ENCODE measurements at regions not wholly inside any gene's neighbourhood (a gene's known extent, or its start where the extent isn't known, plus 50 kb on each side); places are given as distances from the start of the nearest gene placed in this dataset.
"Not testable (repeated sequence)": the region's sequence is repeated elsewhere in the genome, so short reads cannot be mapped to it uniquely, and the experiment has no call there.

DNA sequence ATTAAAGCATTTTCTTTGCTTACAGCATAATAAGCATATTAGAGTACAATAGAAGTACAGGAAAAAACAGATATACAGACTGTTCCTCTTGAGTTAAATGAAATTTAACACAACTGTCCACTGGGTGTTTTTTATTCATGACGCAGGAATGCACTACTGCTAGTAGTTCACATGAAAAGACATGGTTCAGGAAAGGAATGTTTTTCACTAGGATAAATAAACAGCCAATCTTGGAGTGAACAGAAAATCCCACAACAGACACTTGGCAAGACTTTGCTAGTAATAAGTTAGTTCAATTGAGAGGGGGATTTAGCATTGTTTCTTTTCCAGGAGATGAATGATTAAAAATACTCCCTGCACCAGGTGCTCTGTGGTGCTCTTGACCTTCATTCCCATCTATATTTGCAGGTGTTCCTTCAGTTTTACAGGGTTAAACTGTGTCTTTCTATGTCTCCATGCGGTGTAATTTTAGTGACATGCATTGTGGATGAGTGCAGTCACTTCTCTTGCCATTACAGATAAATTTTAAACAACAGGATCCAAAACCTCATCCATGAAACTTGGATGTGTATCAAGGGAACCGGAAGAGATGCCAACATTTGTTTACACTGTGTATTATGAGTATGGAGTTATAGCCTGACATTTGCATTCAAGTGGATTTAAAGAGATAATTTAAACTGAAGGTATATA lies 796.6 kb downstream of the DSC3 start:
- no peak overlapping the region for H3K4me3 ChIP-seq (ENCODE audit: low read depth, low read length)

DNA sequence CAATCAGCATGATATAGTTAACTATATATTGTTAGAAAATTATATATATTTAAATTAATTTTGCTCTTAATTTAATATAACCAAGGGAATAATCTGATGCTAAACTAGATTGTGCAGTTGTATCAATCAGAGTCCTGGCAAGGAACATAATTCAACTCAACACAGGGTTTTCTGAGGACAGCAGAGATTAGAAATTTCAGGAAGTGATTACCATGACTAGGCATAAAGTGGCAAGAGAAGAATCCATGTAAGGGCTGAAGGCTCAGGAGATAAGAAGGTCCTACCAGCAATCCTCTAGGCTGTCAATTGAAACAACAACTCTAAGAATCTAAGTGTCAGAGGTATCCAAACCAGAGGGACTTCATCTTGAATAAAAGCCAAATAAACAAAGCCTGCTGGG lies 807.8 kb downstream of the DSC3 start:
- H3K4me3 ChIP-seq (ENCODE audit: low read depth, low read length) = no peak overlapping the region

DNA sequence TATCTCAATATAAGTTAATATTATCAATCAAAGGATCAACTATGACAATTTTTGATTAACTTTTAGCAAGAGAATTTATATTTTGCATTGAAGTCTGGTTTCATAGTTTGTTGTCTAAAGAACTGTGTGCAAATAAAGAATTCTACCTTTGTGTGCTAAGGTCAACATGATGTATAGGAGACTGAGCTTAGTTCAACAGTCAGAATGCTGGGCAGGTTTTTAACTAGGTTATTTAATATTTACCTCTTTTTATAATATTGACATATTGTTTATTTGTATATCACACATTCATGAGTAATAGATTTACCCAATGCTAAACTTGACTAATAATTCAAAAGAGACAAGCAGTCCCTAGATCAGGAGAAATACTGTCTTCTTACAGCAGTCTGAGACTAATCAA lies 831.4 kb downstream of the DSC3 start:
- H3K4me3 ChIP-seq (ENCODE audit: low read depth, low read length) = no peak overlapping the region

DNA sequence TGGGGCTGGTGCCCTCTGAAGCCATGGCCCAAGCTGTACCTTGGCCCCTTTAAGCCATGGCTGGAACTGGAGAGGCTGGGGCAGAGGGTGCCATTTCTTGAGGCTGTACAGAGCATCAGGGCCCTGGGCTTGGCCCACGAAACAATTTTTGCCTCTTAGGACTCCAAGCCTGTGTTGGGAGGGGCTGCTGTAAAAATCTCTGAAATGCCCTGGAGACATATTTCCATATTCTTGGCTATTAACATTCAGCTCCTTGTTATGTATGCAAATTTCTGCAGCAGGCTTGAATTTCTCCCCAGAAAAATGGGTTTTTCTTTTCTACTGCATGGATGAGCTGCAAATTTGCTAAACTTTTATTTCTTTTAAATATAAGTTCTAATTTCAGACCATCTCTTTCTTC lies 834.0 kb downstream of the DSC3 start:
- no peak overlapping the region for H3K4me3 ChIP-seq (ENCODE audit: low read depth, low read length)

DNA sequence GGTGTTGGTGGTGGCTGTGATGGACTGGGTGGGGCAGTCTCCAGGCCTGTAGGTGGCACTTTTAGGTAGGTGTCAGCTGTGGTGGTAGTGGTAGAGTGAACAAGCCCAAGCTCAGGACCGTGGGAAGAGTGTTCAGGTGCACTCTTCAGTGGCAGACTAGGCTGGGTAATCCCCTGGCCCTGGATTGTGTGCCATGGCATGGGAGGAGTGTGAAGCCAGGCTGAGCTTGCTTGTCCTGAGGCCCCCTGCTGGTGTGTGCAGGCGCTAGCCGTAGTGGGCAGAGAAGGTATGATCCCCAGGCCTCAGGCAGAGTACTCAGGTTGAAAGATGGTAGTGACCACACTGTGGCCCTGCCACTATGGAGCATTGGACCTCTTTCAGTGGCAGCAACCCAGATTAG lies 850.3 kb downstream of the DSC3 start:
- H3K4me3 ChIP-seq (ENCODE audit: low read depth, low read length) = no peak overlapping the region

DNA sequence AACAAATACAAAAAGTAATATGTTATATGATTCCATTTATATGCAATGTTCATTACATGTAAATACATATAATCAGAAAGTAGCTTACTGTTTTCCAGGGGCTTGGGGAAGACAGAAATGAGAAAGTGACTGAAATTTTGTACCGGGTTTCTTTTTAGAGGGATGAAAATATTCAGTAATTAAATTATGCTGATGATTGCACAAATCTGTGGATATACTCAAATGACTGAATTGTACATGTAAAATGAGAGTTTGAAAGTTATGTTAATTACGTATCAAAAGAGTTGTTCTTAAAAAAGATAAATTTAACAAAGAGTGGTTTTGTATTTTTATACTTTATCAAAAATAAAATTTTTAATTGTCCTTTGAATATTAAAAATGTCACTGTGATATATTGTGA lies 856.3 kb downstream of the DSC3 start:
- H3K4me3 ChIP-seq (ENCODE audit: low read depth, low read length) = no peak overlapping the region

DNA sequence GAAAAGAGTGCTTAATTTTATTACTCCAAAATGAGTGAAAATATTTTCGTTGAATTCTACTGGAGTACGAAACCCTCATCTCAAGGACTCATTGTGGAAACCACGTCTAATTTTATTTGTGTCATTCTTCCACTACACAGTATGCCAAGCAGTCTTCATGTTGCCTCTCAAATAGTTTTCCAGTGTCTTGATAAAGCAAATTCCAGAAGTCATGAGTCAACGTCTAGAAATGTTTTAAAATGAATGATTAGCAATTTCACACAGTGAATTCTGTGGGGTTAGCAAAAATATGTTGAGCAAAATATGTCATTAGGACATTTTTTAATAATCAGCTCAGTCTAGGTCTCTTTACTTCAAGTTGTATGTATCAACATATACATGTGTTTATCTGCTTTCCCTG lies 865.5 kb downstream of the DSC3 start:
- no peak overlapping the region for H3K4me3 ChIP-seq (ENCODE audit: low read depth, low read length)

DNA sequence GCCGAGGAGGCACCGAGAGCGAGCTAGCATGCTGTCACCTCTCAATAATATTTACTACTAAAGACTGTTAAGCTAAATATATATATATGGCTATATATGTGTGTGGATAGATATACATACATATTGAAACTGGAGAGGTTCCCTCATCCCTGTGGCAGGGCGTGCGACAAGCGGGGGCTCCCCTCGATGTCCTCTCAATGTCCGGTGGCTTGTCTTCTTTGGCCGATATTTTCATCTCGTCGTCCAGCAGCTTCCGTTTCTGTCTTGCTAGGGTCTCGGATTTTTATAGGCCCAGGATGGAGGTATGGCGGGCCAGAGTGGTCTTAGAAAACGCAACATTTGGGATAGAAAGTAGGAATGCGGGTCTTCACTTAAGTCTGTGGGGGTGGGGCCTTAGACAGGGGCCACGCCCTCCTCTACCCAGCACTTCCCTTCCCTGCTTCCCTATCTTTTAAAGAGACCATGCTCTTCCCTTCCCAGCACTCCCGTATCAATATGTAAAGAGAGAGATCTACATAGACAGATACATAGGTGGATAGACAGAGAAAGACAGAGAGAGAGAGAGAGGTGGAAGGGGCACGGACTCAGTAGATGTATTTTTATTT lies 866.8 kb downstream of the DSC3 start:
- no peak overlapping the region for H3K4me3 ChIP-seq (ENCODE audit: low read depth, low read length)

DNA sequence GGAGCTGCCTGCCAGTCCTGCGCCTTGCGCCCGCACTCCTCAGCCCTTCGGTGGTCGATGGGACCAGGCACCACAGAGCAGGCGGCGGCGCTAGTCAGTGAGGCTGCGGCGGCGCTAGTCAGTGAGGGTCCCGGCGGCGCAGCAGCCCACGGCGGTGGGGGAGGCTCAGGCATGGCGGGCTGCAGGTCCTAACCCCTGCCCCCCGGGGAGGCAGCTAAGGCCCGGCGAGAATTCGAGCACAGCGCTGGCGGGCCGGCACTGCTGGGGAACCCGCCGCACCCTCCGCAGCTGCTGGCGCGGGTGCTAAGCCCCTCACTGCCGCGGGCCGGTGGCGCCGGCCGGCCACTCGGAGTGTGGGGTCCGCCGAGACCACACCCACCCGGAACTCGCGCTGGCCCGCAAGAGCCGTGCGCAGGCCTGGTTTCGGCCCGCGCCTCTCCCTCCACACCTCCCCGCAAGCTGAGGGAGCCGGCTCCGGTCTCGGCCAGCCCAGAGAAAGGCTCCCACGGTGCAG lies 867.4 kb downstream of the DSC3 start:
- H3K4me3 ChIP-seq (ENCODE audit: low read depth, low read length) = no peak overlapping the region

DNA sequence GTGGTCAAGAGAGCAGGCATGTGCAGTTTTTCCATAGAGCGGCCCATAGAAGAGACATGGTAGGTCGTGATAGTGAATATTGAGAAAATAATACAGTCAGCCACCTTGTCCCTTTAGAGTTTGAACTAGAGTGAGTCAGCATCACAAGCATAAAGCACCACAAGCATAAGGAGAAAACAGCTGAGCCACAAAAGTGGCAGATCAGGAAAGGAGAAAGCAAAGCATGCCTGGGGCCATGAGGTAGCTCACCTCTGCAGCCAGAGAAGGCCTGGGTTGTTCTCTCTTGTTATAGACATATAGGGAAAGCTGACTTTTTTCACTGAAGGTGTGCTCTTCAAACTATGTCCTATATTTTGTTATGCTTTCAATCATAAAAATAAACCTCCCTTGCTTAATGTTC lies 879.0 kb downstream of the DSC3 start:
- no peak overlapping the region for H3K4me3 ChIP-seq (ENCODE audit: low read depth, low read length)

DNA sequence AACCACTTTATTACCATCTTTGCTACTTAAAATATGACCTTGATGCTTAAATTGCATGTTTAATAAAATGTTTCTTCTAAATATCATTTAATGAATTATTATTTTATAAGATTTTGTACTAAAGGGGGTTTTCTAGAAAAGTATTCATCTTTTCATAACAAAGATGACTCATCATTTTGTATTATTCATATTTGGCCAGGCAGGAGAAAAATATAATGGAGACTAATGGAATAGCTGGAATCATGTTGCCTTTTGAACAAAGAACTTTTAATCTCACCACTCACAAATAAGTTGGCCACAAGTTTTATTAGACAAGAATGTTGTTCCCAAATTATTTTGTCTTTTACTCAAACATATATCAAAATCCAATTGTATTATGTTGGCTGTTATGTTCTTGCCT lies 882.4 kb downstream of the DSC3 start:
- H3K4me3 ChIP-seq (ENCODE audit: low read depth, low read length) = no peak overlapping the region

DNA sequence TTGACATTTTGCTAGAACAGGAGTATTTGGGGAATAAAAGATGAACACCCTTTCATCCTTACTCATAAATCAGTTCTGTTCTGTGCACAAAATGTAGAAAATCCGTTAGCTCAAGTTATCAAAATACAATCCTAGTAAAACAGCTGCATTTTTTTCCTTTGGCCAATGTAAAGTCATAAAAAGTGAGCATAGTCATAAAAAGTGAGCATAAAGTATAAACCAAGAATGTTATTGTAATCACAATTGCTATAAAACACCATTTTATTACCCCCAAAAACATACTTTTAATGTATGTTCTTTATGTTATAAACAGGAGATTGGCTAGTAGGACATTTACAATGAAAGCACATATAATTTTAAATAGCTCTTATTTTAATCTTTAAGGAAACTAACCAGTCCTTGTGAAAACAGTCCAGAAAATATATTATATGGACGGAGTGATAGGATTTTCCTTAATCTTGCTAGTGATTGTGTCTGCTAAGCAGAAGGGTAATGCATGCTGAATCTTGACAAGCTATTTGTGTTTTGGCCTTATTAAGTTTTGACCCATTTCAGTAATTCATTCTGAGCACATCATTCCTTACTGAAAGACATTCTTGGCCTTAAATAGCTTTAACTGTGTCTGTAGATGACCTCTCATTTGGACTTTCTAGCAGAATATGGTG lies 891.8 kb downstream of the DSC3 start:
- H3K4me3 ChIP-seq (ENCODE audit: low read depth, low read length) = no peak overlapping the region

DNA sequence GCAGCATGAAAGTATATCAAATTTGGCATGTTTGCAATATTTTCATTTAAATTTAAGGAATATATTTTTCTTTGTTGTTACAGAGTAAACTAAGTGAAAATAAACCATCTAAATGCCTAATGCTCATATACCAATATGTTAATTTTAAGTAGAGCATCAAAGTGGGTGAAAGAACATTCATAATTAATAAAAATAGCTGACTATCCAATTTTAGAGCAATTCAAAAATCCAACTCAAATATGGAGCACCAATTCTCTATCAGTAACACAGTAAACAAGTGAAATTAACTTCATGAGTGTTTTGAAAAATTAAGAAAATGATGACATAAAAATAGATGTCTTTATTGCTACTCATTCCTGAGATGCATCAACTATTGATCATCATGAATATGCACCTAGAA lies 893.0 kb downstream of the DSC3 start:
- no peak overlapping the region for H3K4me3 ChIP-seq (ENCODE audit: low read depth, low read length)

DNA sequence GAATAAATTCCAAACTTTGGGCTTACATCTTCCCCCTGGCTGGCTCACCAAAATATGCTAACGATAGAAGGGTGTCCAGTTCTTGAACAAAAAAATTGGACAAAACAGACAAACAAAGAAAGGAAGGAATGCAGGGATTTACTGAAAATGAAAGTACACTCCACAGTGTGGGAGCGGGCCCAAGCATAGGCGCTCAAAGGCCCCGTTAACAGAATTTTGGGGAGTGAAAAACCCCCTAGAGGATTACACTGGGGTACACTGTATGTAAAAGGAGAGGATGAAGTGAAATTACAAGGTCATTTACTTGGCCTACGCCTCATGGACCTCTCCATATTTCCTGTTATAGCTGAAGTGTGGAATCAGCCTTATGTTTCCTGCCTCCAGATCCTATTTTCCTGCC lies 899.7 kb downstream of the DSC3 start:
- no peak overlapping the region for H3K4me3 ChIP-seq (ENCODE audit: low read depth, low read length)

DNA sequence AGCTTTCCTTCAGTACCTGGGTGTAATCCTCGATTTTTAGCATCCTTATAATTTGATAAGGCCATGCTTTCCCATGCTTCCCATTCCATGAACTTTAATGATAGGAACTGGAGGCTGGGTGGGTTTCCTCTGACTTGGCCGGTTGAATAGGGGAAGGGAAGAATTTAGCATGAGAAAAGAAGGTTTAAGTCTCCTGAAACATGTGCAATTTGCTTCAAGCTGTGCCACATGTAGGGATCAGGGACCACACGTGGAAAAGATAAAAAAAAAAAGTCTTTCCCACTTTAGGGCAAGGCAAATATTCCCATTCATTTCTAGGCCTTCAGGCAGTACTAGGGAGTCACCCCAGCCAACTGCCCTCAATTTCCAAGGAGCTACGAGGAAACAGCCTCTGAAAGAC lies 900.3 kb downstream of the DSC3 start:
- H3K4me3 ChIP-seq (ENCODE audit: low read depth, low read length) = no peak overlapping the region

DNA sequence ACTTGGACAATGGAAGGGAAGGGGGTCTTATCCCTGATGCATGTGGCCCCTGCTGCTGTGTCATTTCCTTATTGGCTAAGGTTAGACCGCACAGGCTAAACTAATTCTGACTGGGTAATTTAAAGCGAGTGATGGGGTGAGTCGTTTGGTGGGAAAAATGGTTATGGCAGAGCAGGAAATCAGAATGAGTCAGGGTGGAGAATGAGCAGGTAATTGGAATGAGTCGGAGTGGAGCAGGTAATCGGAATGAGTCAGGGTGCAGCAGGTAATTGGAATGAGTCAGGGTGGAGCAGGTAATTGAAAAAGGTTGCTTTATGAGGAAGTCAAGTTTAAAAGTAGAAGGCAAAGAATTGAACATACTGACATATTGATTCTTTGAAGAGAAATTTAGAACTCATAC lies 901.0 kb downstream of the DSC3 start:
- not testable (repeated sequence) for H3K4me3 ChIP-seq (ENCODE audit: low read depth, low read length)

DNA sequence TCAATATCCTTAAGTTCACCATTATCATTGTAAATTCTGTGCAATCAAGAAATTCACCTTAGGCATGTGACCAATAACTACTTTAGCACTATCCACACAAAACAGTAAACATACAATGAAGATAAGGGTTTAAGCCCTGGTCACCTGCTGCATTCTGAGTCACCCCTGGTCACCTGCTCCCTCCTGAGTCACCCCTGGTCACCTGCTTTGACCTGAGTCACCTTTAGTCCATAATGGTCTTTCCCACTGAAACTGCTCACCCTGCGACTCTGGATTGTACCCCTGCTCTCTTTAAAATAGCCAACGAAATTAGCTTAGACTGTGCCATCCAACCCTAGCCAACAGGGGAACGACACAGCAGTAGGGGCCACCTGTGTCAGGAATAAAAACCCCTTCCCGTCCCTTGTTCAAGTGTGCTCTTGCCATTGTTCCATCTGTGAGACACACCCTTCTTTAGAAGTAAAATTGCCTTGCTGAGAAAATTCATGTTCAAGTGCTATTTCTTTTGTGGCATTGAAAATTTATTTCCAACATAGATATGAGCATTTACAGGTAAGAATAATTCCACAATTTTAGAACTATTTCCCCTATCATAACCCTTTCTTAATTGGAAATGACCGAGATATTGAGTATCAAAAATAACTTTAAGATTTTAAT lies 902.8 kb downstream of the DSC3 start:
- no peak overlapping the region for H3K4me3 ChIP-seq (ENCODE audit: low read depth, low read length)

DNA sequence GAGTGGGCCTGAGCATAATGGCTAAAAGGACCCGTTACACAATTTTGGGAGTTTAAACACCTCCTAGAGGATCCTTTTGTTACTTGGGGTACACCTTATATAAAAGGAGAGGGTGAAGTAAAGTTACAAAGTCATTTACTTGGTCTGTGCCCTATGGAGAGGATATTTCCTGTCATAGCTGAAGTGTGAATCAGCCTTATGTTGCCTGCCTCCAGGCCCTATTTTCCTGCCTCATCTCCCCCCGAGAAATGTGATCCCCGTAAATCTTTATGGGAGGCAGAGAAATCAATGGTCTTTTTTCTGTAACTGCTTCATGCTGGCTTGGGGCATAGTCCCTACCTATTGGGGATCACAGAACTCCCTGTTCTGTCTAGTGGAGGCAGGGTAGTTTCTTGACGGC lies 906.6 kb downstream of the DSC3 start:
- H3K4me3 ChIP-seq (ENCODE audit: low read depth, low read length) = no peak overlapping the region

DNA sequence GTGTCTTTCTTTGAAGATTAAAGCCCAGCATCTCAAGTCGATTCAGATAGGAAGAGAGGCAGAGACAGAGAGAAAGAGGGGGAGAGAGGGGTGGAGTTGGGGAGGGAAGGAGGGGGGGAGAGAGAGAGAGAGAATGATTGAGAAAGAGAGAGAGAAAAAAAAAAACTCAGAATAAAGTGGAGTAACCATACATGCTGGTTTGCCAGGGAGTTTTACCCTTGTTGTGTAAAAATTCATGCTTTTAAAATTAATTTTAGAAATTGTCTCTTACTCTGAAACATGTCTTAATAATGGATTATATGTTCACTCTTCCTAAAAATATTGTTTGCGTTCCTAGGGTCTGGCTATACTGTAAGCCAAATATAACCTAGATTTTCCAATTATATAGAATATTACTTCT lies 908.5 kb downstream of the DSC3 start:
- H3K4me3 ChIP-seq (ENCODE audit: low read depth, low read length) = no peak overlapping the region

DNA sequence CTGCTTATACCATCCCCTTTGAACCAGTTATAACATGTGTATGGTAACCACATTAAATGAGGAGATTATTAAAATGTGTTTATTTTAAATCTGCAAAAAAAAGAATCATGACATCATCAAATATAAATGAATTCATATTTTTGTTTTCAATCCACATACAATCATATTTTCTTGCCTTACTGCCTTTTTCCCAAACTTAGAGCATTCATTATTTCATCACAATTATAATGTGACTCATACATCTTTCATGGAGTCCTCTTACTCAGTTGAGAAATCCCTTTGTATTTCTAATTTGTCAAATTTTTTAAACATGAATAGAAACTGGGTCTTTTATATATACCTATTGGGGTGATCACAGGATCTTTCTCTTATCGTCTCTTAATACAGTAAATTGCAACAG lies 909.6 kb downstream of the DSC3 start:
- H3K4me3 ChIP-seq (ENCODE audit: low read depth, low read length) = no peak overlapping the region

DNA sequence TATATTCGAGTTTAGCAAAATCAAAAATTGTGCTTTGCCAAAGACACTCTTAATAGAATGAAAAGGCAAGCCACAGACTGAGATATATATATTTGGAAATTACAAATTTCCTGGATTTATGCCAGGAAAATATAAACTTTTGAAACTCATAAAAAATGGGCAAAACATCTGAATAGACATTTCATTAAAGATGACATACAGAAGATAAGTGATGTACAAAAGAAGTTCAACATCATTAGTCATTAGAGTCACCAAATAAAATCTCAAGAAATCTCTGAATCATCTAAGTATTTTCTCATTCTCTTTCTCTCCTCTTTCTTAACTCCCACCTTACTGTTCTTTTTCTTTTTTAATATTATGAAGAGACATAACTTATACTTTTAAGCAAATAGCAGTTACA lies 921.1 kb downstream of the DSC3 start:
- H3K4me3 ChIP-seq (ENCODE audit: low read depth, low read length) = no peak overlapping the region

DNA sequence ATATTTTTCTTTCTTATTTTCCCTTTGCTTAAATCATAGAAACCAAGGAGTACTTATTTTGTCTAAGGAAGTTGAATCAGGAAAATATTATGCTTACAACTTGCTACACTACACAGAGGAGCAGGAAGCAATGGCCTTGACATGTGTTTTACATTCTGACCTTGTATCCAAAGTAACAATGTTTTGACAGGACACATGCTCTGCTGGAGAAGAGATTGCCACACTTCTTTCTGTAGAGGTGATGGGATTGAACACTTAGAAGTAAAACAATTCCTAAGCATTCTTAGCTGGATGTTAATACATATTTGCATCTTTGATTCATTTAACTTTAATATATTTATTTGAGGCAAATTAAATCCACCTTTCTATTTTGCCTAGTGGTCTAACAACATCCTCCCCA lies 929.1 kb downstream of the DSC3 start:
- H3K4me3 ChIP-seq (ENCODE audit: low read depth, low read length) = no peak overlapping the region

Measured in iPS-11a (cell line).